IMR-90 (cell line): ENCODE measurements at regions not wholly inside any gene's neighbourhood (a gene's known extent, or its start where the extent isn't known, plus 50 kb on each side); places are given as distances from the start of the nearest gene placed in this dataset.

Experiments
- ATAC-seq: fragments of 200-7000 bp; cut with Tn5 transposase; 2 replicates; pipeline ENCODE4 v1.9.1; 2020; ENCODE audit warnings: low read depth, mild to moderate bottlenecking, moderate library complexity
- BruUV-seq: library from RNA; stranded (reverse); fragments of 400-500 nt; replicated peaks from 2 replicates; lab custom pipeline; 2021; lab: Mats Ljungman, UMichigan
- CTCF ChIA-PET: fragments of 300-600 bp; formaldehyde crosslinking; extraction: SDS; loops from one replicate; lab custom pipeline; 2021; ENCODE audit warnings: antibody characterized with exemption; lab: Yijun Ruan, JAX
- POLR2A ChIA-PET: fragments of 300-600 bp; sonication (Branson Sonifier 250); formaldehyde crosslinking; loops from one replicate; lab custom pipeline; 2022; ENCODE audit warnings: antibody characterized with exemption; ENCODE audit not compliant: unreplicated experiment; lab: Charles Lee
- DNase-seq: peaks from one replicate; pipeline ENCODE4 v3.0.0; 2013
- H2AFZ ChIP-seq: replicated peaks from 2 replicates; pipeline ENCODE3; 2013; ENCODE audit warnings: low read length, mild to moderate bottlenecking; ENCODE audit not compliant: poor library complexity
- H2AK5ac ChIP-seq: 2 replicates; pipeline ENCODE4 v1.6.1; 2013; ENCODE audit warnings: low read depth, low read length, inconsistent platforms
- H2AK9ac ChIP-seq: replicated peaks from 2 replicates; pipeline ENCODE3; 2013; ENCODE audit warnings: mild to moderate bottlenecking, low read depth, low read length, moderate library complexity; ENCODE audit not compliant: poor library complexity
- H2BK120ac ChIP-seq: 2 replicates; pipeline ENCODE4 v1.6.1; 2013; ENCODE audit warnings: low read depth, low read length, inconsistent platforms
- H2BK15ac ChIP-seq: 3 replicates; pipeline ENCODE4 v1.6.1; 2013; ENCODE audit warnings: low read depth, low read length, inconsistent platforms
- H2BK20ac ChIP-seq: 2 replicates; pipeline ENCODE4 v1.6.1; 2013; ENCODE audit warnings: low read depth, mild to moderate bottlenecking, inconsistent platforms, low read length, moderate library complexity
- H2BK5ac ChIP-seq: 2 replicates; pipeline ENCODE4 v1.6.1; 2013; ENCODE audit warnings: mild to moderate bottlenecking, low read depth, low read length, inconsistent platforms; ENCODE audit not compliant: poor library complexity, severe bottlenecking
- H3K14ac ChIP-seq: replicated peaks from 2 replicates; pipeline ENCODE4 v1.6.1; 2013; ENCODE audit warnings: low read depth, low read length, inconsistent platforms
- H3K18ac ChIP-seq: 2 replicates; pipeline ENCODE4 v1.6.1; 2013; ENCODE audit warnings: low read depth, low read length, control low read depth
- H3K23ac ChIP-seq: 2 replicates; pipeline ENCODE4 v1.6.1; 2013; ENCODE audit warnings: low read depth, low read length, inconsistent platforms
- H3K27ac ChIP-seq: 2 replicates; pipeline ENCODE4 v1.5.1; 2013; ENCODE audit warnings: mild to moderate bottlenecking, control low read depth, low read length; ENCODE audit not compliant: insufficient read depth
- H3K27me3 ChIP-seq: 2 replicates; pipeline ENCODE4 v1.6.1; 2013; ENCODE audit warnings: low read length; ENCODE audit not compliant: control insufficient read depth, insufficient read depth
- H3K36me3 ChIP-seq: 2 replicates; pipeline ENCODE4 v1.6.1; 2013; ENCODE audit warnings: low read length, mixed read lengths; ENCODE audit not compliant: control insufficient read depth, insufficient read depth
- H3K4ac ChIP-seq: 2 replicates; pipeline ENCODE4 v1.6.1; 2013; ENCODE audit warnings: low read depth, low read length, inconsistent platforms
- H3K4me1 ChIP-seq: 2 replicates; pipeline ENCODE4 v1.6.1; 2013; ENCODE audit warnings: low read length, mixed read lengths; ENCODE audit not compliant: control insufficient read depth, insufficient read depth
- H3K4me2 ChIP-seq: 2 replicates; pipeline ENCODE4 v1.6.1; 2013; ENCODE audit warnings: low read depth, mild to moderate bottlenecking, control low read depth, low read length, moderate library complexity
- H3K4me3 ChIP-seq: 2 replicates; pipeline ENCODE4 v1.5.1; 2013; ENCODE audit warnings: low read depth, mild to moderate bottlenecking, control low read depth, low read length, moderate library complexity; ENCODE audit not compliant: insufficient read depth
- H3K56ac ChIP-seq: 2 replicates; pipeline ENCODE4 v1.6.1; 2013; ENCODE audit warnings: low read length, inconsistent platforms; ENCODE audit not compliant: insufficient read depth; ENCODE audit errors: extremely low read depth
- H3K79me1 ChIP-seq, 2 experiments: 2 replicates each; pipeline ENCODE4 v1.6.1; 2013; ENCODE audit warnings: low read length in 2 of 2, inconsistent platforms in 1 of 2, low read depth in 1 of 2
- H3K9ac ChIP-seq: 2 replicates; pipeline ENCODE4 v1.6.1; 2013; ENCODE audit warnings: low read depth, low read length, control low read depth
- H3K9me1 ChIP-seq: 2 replicates; pipeline ENCODE4 v1.6.1; 2013; ENCODE audit warnings: low read length, inconsistent platforms; ENCODE audit not compliant: insufficient read depth
- H3K9me3 ChIP-seq: 2 replicates; pipeline ENCODE4 v1.6.1; 2013; ENCODE audit warnings: low read length; ENCODE audit not compliant: control insufficient read depth, insufficient read depth
- H4K20me1 ChIP-seq: 2 replicates; pipeline ENCODE4 v1.6.1; 2013; ENCODE audit warnings: low read length, inconsistent platforms; ENCODE audit not compliant: insufficient read depth
- H4K5ac ChIP-seq: 2 replicates; pipeline ENCODE4 v1.6.1; 2013; ENCODE audit warnings: mild to moderate bottlenecking, low read depth, low read length, control low read depth
- H4K8ac ChIP-seq, 2 experiments: 2 replicates each; pipeline ENCODE4 v1.6.1; 2013; ENCODE audit warnings: low read depth in 2 of 2, low read length in 2 of 2, control low read depth in 1 of 2, inconsistent platforms in 1 of 2
- H4K91ac ChIP-seq: 2 replicates; pipeline ENCODE4 v1.6.1; 2013; ENCODE audit warnings: low read depth, low read length, inconsistent platforms; ENCODE audit not compliant: insufficient read depth
- CEBPB ChIP-seq: IDR thresholded peaks from 2 replicates; pipeline ENCODE4 v1.6.1; 2012; ENCODE audit warnings: low read depth, low read length, improper control_type of control experiment
- CHD1 ChIP-seq: IDR thresholded peaks from 2 replicates; pipeline ENCODE4 v1.6.1; 2012; ENCODE audit warnings: low read depth, low read length, improper control_type of control experiment
- CTCF ChIP-seq: conservative IDR thresholded peaks from 2 replicates; pipeline ENCODE4 v1.5.1; 2012; ENCODE audit warnings: mild to moderate bottlenecking, low read depth, low read length, improper control_type of control experiment
- MXI1 ChIP-seq: IDR thresholded peaks from 2 replicates; pipeline ENCODE4 v1.6.1; 2012; ENCODE audit warnings: low read depth, mild to moderate bottlenecking, low read length, moderate library complexity, borderline replicate concordance
- WGBS, 2 experiments: methylation state at CpG; one replicate each; pipeline versions ENCODE4 v1.1.5 to v1.1.7; 2013; ENCODE audit warnings: missing lambda C conversion rate in 2 of 2; ENCODE audit not compliant: insufficient read length in 1 of 2; ENCODE audit errors: extremely low coverage in 2 of 2; 5-methylcytosine and 5-hydroxymethylcytosine counted together
- dilution Hi-C: fragments of 300-500 bp; cut with HindIII; formaldehyde crosslinking; loops from one replicate; pipeline ENCODE4 v1.14.3; 2018; ENCODE audit warnings: low sequenced_read_pairs; ENCODE audit not compliant: unreplicated experiment
- in situ Hi-C: fragments of 300-500 bp; cut with MboI; formaldehyde crosslinking; loops from 3 replicates; pipeline ENCODE4 v1.14.3; 2019; ENCODE audit warnings: low sequenced_read_pairs, inconsistent platforms, mixed read lengths
- intact Hi-C: fragments of 100-400 bp; cut with micrococcal nuclease; formaldehyde crosslinking; loops from 2 replicates; pipeline ENCODE4 v1.10.0; 2022

- H4K91ac ChIP-seq: no peak overlapping the region
- no peak overlapping the region for H3K4ac ChIP-seq
- H2AK9ac ChIP-seq: no peak overlapping the region
- no peak overlapping the region for H2BK20ac ChIP-seq
- dilution Hi-C loops (no loop called here), in situ Hi-C loops (no loop called here), intact Hi-C loops (loop anchor here (10.0 kb wide), 1 partner anchor 306 kb away; no protein-coding TSS in a partner anchor)
- H2AK5ac ChIP-seq: no peak overlapping the region
- no peaks in the 10 kb centered on the region for H3K9me3 ChIP-seq
- BruUV-seq: no TSS peak
- TF ChIP-seq CHD1: no peak
- no peak for TF ChIP-seq MXI1
- no peak for TF ChIP-seq CTCF
- TF ChIP-seq CEBPB: no peak
- no peak overlapping the region for H3K4me3 ChIP-seq
- no peak overlapping the region for H3K56ac ChIP-seq
- H3K27me3 ChIP-seq: no peaks in the 10 kb centered on the region
- H3K79me1 ChIP-seq: no peaks in the 10 kb centered on the region
- H2BK15ac ChIP-seq: no peak overlapping the region
- no peak overlapping the region for H3K23ac ChIP-seq
- H2BK120ac ChIP-seq: no peak overlapping the region
- H3K36me3 ChIP-seq: no peaks in the 10 kb centered on the region
- DNase-seq (no peak), ATAC-seq (peak; percentile 37)
- H4K8ac ChIP-seq: no peak overlapping the region
- CTCF ChIA-PET: no interaction called here
- H3K14ac ChIP-seq: no peak overlapping the region
- peak overlapping the region; percentile 36 for H3K4me2 ChIP-seq
- WGBS, 2 experiments: no CpG with 5 or more reads among the region's 3 CpGs
- H3K27ac ChIP-seq: no peak overlapping the region
- no peak overlapping the region for H3K9ac ChIP-seq
- H4K5ac ChIP-seq: no peak overlapping the region
- no peaks in the 10 kb centered on the region for H3K9me1 ChIP-seq
- POLR2A ChIA-PET: no interaction called here
- H3K18ac ChIP-seq: no peak overlapping the region
- no peaks in the 10 kb centered on the region for H4K20me1 ChIP-seq
- H3K4me1 ChIP-seq: peaks cover 9% of the 10 kb centered on the region; the same call in 1 of the 2 replicates
- no peak overlapping the region for H2AFZ ChIP-seq
- H2BK5ac ChIP-seq: no peak overlapping the region
Measured at GRCh38 chr3:117218641-117219048, 509.1 kb downstream of the TUSC7 start.
